ENCODE measurements at regions not wholly inside any gene's neighbourhood (a gene's known extent, or its start where the extent isn't known, plus 50 kb on each side); places are given as distances from the start of the nearest gene placed in this dataset.
"Not testable (repeated sequence)": the region's sequence is repeated elsewhere in the genome, so short reads cannot be mapped to it uniquely, and the experiment has no call there.

- DNase-seq (ENCODE audit: low spot score): no peak
Observed at GRCh38 chr3:158026236-158026635, 80.0 kb downstream of the SHOX2 start.

GRCh38 chr3:158019897-158020296, 86.3 kb downstream of the SHOX2 start:
- DNase-seq (ENCODE audit: low spot score): not testable (repeated sequence)

GRCh38 chr3:158018462-158018861, 87.8 kb downstream of the SHOX2 start:
- no peak for DNase-seq (ENCODE audit: low spot score)

GRCh38 chr3:158012901-158013300, 93.3 kb downstream of the SHOX2 start:
- DNase-seq (ENCODE audit: low spot score): no peak

- DNase-seq (ENCODE audit: low spot score): no peak
Observed at GRCh38 chr3:158005391-158006100, 100.7 kb downstream of the SHOX2 start.

GRCh38 chr3:157999246-157999645, 107.0 kb downstream of the SHOX2 start:
- DNase-seq (ENCODE audit: low spot score): no peak

GRCh38 chr3:157982359-157982758, 123.9 kb downstream of the SHOX2 start:
- DNase-seq (ENCODE audit: low spot score): no peak

GRCh38 chr3:157981819-157982218, 124.4 kb downstream of the SHOX2 start:
- no peak for DNase-seq (ENCODE audit: low spot score)

GRCh38 chr3:157979022-157979421, 127.2 kb downstream of the SHOX2 start:
- no peak for DNase-seq (ENCODE audit: low spot score)

GRCh38 chr3:157961665-157962064, 144.6 kb downstream of the SHOX2 start:
- no peak for DNase-seq (ENCODE audit: low spot score)

- no peak for DNase-seq (ENCODE audit: low spot score)
Observed at GRCh38 chr3:157958457-157958856, 147.8 kb downstream of the SHOX2 start.

GRCh38 chr3:157956850-157957249, 149.4 kb downstream of the SHOX2 start:
- no peak for DNase-seq (ENCODE audit: low spot score)

GRCh38 chr3:157956176-157956575, 150.0 kb downstream of the SHOX2 start:
- no peak for DNase-seq (ENCODE audit: low spot score)

- no peak for DNase-seq (ENCODE audit: low spot score)
Observed at GRCh38 chr3:157953565-157953964, 152.7 kb downstream of the SHOX2 start.

- no peak for DNase-seq (ENCODE audit: low spot score)
Observed at GRCh38 chr3:157948605-157949383, 157.4 kb downstream of the SHOX2 start.

GRCh38 chr3:157939166-157939565, 167.1 kb downstream of the SHOX2 start:
- no peak for DNase-seq (ENCODE audit: low spot score)

GRCh38 chr3:157938154-157938779, 168.0 kb downstream of the SHOX2 start:
- no peak for DNase-seq (ENCODE audit: low spot score)

GRCh38 chr3:157931517-157931916, 174.7 kb downstream of the SHOX2 start:
- no peak for DNase-seq (ENCODE audit: low spot score)

- DNase-seq (ENCODE audit: low spot score): no peak
Observed at GRCh38 chr3:157930000-157930780, 176.0 kb downstream of the SHOX2 start.

GRCh38 chr3:157926822-157927221, 179.4 kb downstream of the SHOX2 start:
- DNase-seq (ENCODE audit: low spot score): no peak

GRCh38 chr3:157922614-157923013, 183.6 kb downstream of the SHOX2 start:
- DNase-seq (ENCODE audit: low spot score): no peak

GRCh38 chr3:157921811-157922210, 184.4 kb downstream of the SHOX2 start:
- no peak for DNase-seq (ENCODE audit: low spot score)

All from COLO829 (cell line).